ENCODE measurements at regions not wholly inside any gene's neighbourhood (a gene's known extent, or its start where the extent isn't known, plus 50 kb on each side); places are given as distances from the start of the nearest gene placed in this dataset.

DNA sequence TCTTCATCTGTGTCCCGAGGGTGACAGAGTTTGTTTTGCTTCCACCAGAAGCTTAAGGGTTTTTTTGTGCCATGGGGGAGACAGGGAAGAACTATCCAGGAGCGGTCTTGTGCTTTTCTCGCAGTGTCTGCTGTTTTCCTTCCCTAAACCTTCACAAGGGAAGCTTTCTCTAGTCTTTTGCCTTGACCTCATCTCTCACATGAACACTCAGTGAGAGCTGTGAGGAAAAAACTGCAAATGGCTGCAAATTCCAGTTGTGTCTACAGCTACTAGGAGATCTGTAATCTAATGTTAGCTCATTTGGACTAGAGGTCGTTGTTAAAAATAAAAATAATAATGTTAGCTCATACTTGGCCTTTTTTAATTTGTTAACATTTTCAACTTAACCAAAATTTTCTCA lies 264.7 kb upstream of the SESN3 start:
- ATAC-seq: no peak
- no peak overlapping the region for H2AFZ ChIP-seq (ENCODE audit: low read length)
- no peaks in the 10 kb centered on the region for H3K9me2 ChIP-seq (replicated peaks; ENCODE audit: low read length)
- H3K4me1 ChIP-seq (ENCODE audit: insufficient read depth, low read length): no peaks in the 10 kb centered on the region
- H3K9ac ChIP-seq (ENCODE audit: low read length): no peak overlapping the region
- DNase-seq: no peak
- ChIA-PET POLR2A (ENCODE audit: unreplicated experiment) (no interaction called here), CTCF (interaction anchor here (0.5 kb wide), 1 partner anchor 266 kb away, joined by 3 read pairs; no protein-coding TSS in a partner anchor)
- no peak overlapping the region for H3K4me2 ChIP-seq (ENCODE audit: low read length)
- H3K79me2 ChIP-seq (ENCODE audit: low read length): no peaks in the 10 kb centered on the region
- TF ChIP-seq, protein P1, sequence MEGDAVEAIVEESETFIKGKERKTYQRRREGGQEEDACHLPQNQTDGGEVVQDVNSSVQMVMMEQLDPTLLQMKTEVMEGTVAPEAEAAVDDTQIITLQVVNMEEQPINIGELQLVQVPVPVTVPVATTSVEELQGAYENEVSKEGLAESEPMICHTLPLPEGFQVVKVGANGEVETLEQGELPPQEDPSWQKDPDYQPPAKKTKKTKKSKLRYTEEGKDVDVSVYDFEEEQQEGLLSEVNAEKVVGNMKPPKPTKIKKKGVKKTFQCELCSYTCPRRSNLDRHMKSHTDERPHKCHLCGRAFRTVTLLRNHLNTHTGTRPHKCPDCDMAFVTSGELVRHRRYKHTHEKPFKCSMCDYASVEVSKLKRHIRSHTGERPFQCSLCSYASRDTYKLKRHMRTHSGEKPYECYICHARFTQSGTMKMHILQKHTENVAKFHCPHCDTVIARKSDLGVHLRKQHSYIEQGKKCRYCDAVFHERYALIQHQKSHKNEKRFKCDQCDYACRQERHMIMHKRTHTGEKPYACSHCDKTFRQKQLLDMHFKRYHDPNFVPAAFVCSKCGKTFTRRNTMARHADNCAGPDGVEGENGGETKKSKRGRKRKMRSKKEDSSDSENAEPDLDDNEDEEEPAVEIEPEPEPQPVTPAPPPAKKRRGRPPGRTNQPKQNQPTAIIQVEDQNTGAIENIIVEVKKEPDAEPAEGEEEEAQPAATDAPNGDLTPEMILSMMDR (conservative IDR thresholded peaks at IDR 0.05; ENCODE audit: low read depth, low read length): no peak
- TF ChIP-seq EZH2 (IDR thresholded peaks at IDR 0.05; ENCODE audit: low read length, unreplicated experiment): no peak
- no peak for TF ChIP-seq EZH2phosphoT487 (IDR thresholded peaks at IDR 0.05; ENCODE audit: borderline replicate concordance, low read length)
- no peaks in the 10 kb centered on the region for H4K20me1 ChIP-seq (ENCODE audit: low read length)
- H3K4me3 ChIP-seq (ENCODE audit: low read length): no peak overlapping the region
- no peaks in the 10 kb centered on the region for H3K36me3 ChIP-seq (ENCODE audit: low read depth, low read length)
- H3K9me3 ChIP-seq (ENCODE audit: low read length): no peaks in the 10 kb centered on the region
- no peak overlapping the region for H3K27ac ChIP-seq (ENCODE audit: low read length)
- no peaks in the 10 kb centered on the region for H3K27me3 ChIP-seq (ENCODE audit: low read length)
- intact Hi-C loops (cut with micrococcal nuclease): no loop called here
- no TSS peak for BruUV-seq (replicated peaks)
- no peaks in the 10 kb centered on the region for H3F3A ChIP-seq (ENCODE audit: low read length, unreplicated experiment)

DNA sequence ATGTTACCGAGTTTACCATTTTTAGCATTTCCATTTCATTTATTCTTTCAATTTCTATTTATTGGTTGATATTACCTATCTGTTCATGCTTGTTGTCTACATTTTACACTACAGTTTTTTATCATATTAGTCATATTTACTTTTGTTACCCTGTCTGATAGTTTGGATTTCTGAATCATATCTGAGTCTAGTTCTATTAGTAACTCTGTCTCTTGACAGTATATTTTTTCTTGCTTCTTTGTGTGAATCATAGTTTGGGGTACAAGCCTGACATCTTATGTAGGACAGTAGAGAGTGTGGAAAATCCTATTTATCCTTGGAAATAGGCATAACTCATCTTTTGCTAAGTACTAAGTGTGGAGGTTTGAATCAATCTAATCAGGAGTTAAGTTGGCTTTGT lies 263.9 kb upstream of the SESN3 start:
- Histone ChIP-seq H3K9me3 (ENCODE audit: low read length) (no peaks in the 10 kb centered on the region), H3K79me2 (ENCODE audit: low read length) (no peaks in the 10 kb centered on the region), H4K20me1 (ENCODE audit: low read length) (no peaks in the 10 kb centered on the region), H3K9ac (ENCODE audit: low read length) (no peak overlapping the region), H3K4me1 (ENCODE audit: insufficient read depth, low read length) (no peaks in the 10 kb centered on the region), H3F3A (ENCODE audit: low read length, unreplicated experiment) (no peaks in the 10 kb centered on the region), H2AFZ (ENCODE audit: low read length) (no peak overlapping the region), H3K4me2 (ENCODE audit: low read length) (no peak overlapping the region), H3K27me3 (ENCODE audit: low read length) (no peaks in the 10 kb centered on the region), H3K4me3 (ENCODE audit: low read length) (no peak overlapping the region), H3K9me2 (replicated peaks; ENCODE audit: low read length) (no peaks in the 10 kb centered on the region), H3K27ac (ENCODE audit: low read length) (no peak overlapping the region), H3K36me3 (ENCODE audit: low read depth, low read length) (no peaks in the 10 kb centered on the region)
- DNase-seq: no peak
- intact Hi-C loops (cut with micrococcal nuclease): no loop called here
- CTCF ChIA-PET: no interaction called here
- no peak for ATAC-seq
- TF ChIP-seq, protein P1 (conservative IDR thresholded peaks at IDR 0.05; ENCODE audit: low read depth, low read length): no peak
- TF ChIP-seq EZH2 (IDR thresholded peaks at IDR 0.05; ENCODE audit: low read length, unreplicated experiment): no peak
- TF ChIP-seq EZH2phosphoT487 (IDR thresholded peaks at IDR 0.05; ENCODE audit: borderline replicate concordance, low read length): no peak
- POLR2A ChIA-PET (ENCODE audit: unreplicated experiment): no interaction called here
- BruUV-seq (replicated peaks): no TSS peak

DNA sequence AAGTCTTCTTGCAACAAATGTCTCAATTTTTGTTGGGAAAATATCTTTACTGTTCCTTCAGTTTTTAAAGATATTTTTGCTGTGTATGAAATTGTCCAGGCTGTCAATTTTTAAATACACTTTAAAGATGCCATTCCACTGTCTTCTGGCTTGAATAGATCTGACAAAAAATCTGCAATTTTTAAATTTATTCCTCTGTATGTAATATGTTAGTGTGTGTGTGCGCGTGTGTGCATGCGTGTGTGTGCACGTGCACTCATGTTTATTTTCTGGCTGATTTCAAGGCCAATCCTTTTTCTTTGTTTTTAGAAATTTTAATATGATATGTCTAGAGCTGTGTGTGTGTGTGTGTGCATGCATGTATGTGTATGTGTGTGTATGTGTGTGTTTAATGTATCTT lies 263.2 kb upstream of the SESN3 start:
- no TSS peak for BruUV-seq (replicated peaks)
- Histone ChIP-seq H3F3A (ENCODE audit: low read length, unreplicated experiment) (no peaks in the 10 kb centered on the region), H3K9ac (ENCODE audit: low read length) (no peak overlapping the region), H3K36me3 (ENCODE audit: low read depth, low read length) (no peaks in the 10 kb centered on the region), H3K9me3 (ENCODE audit: low read length) (no peaks in the 10 kb centered on the region), H4K20me1 (ENCODE audit: low read length) (no peaks in the 10 kb centered on the region), H3K4me1 (ENCODE audit: insufficient read depth, low read length) (no peaks in the 10 kb centered on the region), H3K4me2 (ENCODE audit: low read length) (no peak overlapping the region), H3K9me2 (replicated peaks; ENCODE audit: low read length) (no peaks in the 10 kb centered on the region), H3K79me2 (ENCODE audit: low read length) (no peaks in the 10 kb centered on the region), H3K27ac (ENCODE audit: low read length) (no peak overlapping the region), H3K4me3 (ENCODE audit: low read length) (no peak overlapping the region), H2AFZ (ENCODE audit: low read length) (no peak overlapping the region), H3K27me3 (ENCODE audit: low read length) (no peaks in the 10 kb centered on the region)
- TF ChIP-seq EZH2 (IDR thresholded peaks at IDR 0.05; ENCODE audit: low read length, unreplicated experiment) (no peak), EZH2phosphoT487 (IDR thresholded peaks at IDR 0.05; ENCODE audit: borderline replicate concordance, low read length) (no peak)
- TF ChIP-seq, protein P1 (conservative IDR thresholded peaks at IDR 0.05; ENCODE audit: low read depth, low read length): no peak
- DNase-seq (no peak), ATAC-seq (no peak)
- intact Hi-C loops (cut with micrococcal nuclease): no loop called here
- CTCF ChIA-PET: no interaction called here
- POLR2A ChIA-PET (ENCODE audit: unreplicated experiment): interaction anchor here (0.6 kb wide), 1 partner anchor 10 kb away, joined by 3 read pairs; no protein-coding TSS in a partner anchor
